CD4-positive, CD25-positive, alpha-beta regulatory T cell (primary cell): ENCODE measurements at regions not wholly inside any gene's neighbourhood (a gene's known extent, or its start where the extent isn't known, plus 50 kb on each side); places are given as distances from the start of the nearest gene placed in this dataset.

ENCODE experiments used
- ATAC-seq, 2 donors: fragments of 150-1000 bp; cut with Tn5 transposase; one replicate each; pipeline ENCODE4 v1.10.0; 2021; ENCODE audit warnings: low read depth in 2 of 2, moderate number of reproducible peaks in 2 of 2, moderate library complexity in 1 of 2
- DNase-seq, 3 donors: peaks; one replicate each; pipeline versions ENCODE4 v3.0.0 to v3.0.0-alpha.2; 2012 to 2022; ENCODE audit warnings: mixed read lengths in 1 of 3
- H3K27ac ChIP-seq: one replicate; pipeline ENCODE4 v1.7.0; 2013; ENCODE audit warnings: mild to moderate bottlenecking, low read length; ENCODE audit not compliant: insufficient read depth, poor library complexity, severe bottlenecking
- H3K27me3 ChIP-seq: one replicate; pipeline ENCODE4 v1.7.0; 2013; ENCODE audit warnings: low read length; ENCODE audit not compliant: control insufficient read depth, insufficient read depth
- H3K36me3 ChIP-seq: one replicate; pipeline ENCODE4 v1.7.0; 2013; ENCODE audit warnings: mild to moderate bottlenecking, low read length, moderate library complexity; ENCODE audit not compliant: control insufficient read depth, insufficient read depth
- H3K4me1 ChIP-seq: 2 replicates; pipeline ENCODE4 v1.7.0; 2013; ENCODE audit warnings: mild to moderate bottlenecking, low read length; ENCODE audit not compliant: insufficient read depth, control insufficient read depth, poor library complexity, severe bottlenecking
- H3K4me3 ChIP-seq: one replicate; pipeline ENCODE4 v1.7.0; 2013; ENCODE audit warnings: low read depth, mild to moderate bottlenecking, low read length, moderate library complexity
- H3K9me3 ChIP-seq, 2 experiments: 1 replicate in 1 of 2; 2 replicates in 1 of 2; pipeline ENCODE4 v1.7.0; 2013; ENCODE audit warnings: low read length in 2 of 2, mild to moderate bottlenecking in 1 of 2, moderate library complexity in 1 of 2; ENCODE audit not compliant: control insufficient read depth in 2 of 2
- H3K27ac Mint-ChIP-seq, 3 donors: one replicate each; pipeline ENCODE4 v1.8.0; 2020 to 2022; ENCODE audit warnings: mild to moderate bottlenecking in 3 of 3, mixed read lengths in 3 of 3, moderate library complexity in 2 of 3
- H3K27me3 Mint-ChIP-seq: one replicate; pipeline ENCODE4 v1.8.0; 2022; ENCODE audit warnings: mild to moderate bottlenecking, mixed read lengths
- H3K36me3 Mint-ChIP-seq: one replicate; pipeline ENCODE4 v1.8.0; 2020; ENCODE audit warnings: mixed read lengths
- H3K4me1 Mint-ChIP-seq, 4 donors: one replicate each; pipeline ENCODE4 v1.8.0; 2020 to 2022; ENCODE audit warnings: mixed read lengths in 4 of 4, mild to moderate bottlenecking in 1 of 4
- H3K4me3 Mint-ChIP-seq, 4 donors: one replicate each; pipeline ENCODE4 v1.8.0; 2020 to 2022; ENCODE audit warnings: mild to moderate bottlenecking in 4 of 4, mixed read lengths in 4 of 4, moderate library complexity in 3 of 4
- H3K9me3 Mint-ChIP-seq, 7 donors: one replicate each; pipeline ENCODE4 v1.8.0; 2020 to 2022; ENCODE audit warnings: mixed read lengths in 7 of 7, mild to moderate bottlenecking in 3 of 7, moderate library complexity in 2 of 7

DNA sequence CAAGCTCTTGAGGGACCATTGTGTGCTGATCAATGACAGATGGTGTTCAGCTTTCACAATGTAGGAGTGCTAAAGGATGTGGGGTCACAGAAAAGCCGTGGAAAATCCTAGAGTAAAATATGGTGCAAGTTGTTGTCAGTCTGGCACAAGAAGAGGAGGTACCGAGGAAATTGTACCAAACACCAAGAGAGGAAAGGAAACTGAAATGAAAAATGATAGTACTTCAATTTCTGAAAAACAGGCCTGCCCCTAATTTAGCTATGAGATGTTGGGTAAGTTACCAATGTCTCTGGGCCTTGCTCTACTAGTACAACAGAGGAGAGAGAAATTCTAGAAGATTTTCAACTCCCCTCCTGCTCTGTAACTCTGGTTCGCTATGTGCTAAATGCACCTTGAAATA lies 78.8 kb upstream of the PELI1 start:
- Histone ChIP-seq H3K9me3 (no peaks in the 10 kb centered on the region), H3K36me3 (no peaks in the 10 kb centered on the region), H3K27me3 (no peaks in the 10 kb centered on the region), H3K4me1 (peaks cover 24% of the 10 kb centered on the region), H3K27ac (peak overlapping the region; percentile 58), H3K4me3 (peak overlapping the region; percentile 41)
- peak overlapping the region; percentile 46 to 72 (median 52) for H3K4me3 Mint-ChIP-seq
- H3K9me3 Mint-ChIP-seq: peaks cover 0 to 2% (median 0%) of the 10 kb centered on the region in 7 donors
- H3K27me3 Mint-ChIP-seq: no peaks in the 10 kb centered on the region
- peaks cover 12 to 69% (median 38%) of the 10 kb centered on the region in 4 donors for H3K4me1 Mint-ChIP-seq
- H3K36me3 Mint-ChIP-seq: no peaks in the 10 kb centered on the region
- H3K27ac Mint-ChIP-seq: peak overlapping the region; percentile 90 to 98 (median 92)
- peak in 1 of 3 donors; percentile 73 for DNase-seq
- peak; percentile 66 to 68 for ATAC-seq

DNA sequence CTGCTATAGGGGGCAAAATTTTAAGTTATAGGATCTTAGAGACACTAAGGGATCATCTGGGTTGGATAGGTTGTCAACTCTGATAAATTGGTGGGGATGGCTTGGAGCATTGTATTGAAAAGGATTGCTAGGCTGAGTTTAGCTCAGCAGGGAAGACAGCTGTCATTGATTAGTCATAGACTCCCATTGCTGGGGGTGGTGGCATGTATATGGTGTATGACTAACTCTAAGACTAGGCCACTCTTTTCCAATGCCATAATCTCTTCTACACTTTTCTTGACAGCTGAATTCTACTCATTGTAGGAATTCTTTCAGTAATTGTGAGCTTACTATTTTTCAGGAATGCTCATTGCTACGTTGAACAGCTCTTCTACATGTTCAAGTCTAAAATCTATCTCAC lies 81.3 kb upstream of the PELI1 start:
- Histone ChIP-seq H3K27me3 (no peaks in the 10 kb centered on the region), H3K4me1 (peaks cover 19% of the 10 kb centered on the region), H3K36me3 (no peaks in the 10 kb centered on the region), H3K4me3 (no peak overlapping the region), H3K9me3 (no peaks in the 10 kb centered on the region), H3K27ac (no peak overlapping the region)
- Mint-ChIP-seq H3K27ac (peak overlapping the region in 1 of 3 donors; percentile 21), H3K9me3 (peaks cover 0 to 2% (median 0%) of the 10 kb centered on the region in 7 donors), H3K4me3 (no peak overlapping the region), H3K4me1 (peaks cover 22 to 69% (median 43%) of the 10 kb centered on the region in 4 donors), H3K36me3 (peaks cover 3% of the 10 kb centered on the region), H3K27me3 (no peaks in the 10 kb centered on the region)
- ATAC-seq (no peak), DNase-seq (no peak)

DNA sequence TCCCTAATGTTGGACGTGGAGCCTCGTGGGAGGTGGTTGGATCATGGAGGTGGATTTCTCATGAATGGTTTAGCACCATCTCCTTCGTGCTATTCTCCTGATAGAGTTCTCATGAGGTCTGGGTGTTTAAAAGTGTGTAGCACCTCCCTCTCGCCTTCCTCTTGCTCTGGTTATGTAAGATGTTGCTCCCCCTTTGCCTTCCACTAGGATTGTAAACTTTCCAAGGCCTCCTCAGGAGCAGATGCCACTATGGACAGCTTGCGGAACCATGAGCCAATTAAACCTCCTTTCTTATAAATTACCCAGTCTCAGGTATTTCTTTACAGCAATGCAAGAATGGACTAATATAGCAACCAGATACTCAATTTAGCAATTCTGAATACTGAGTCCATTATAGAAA lies 82.4 kb upstream of the PELI1 start:
- peaks cover 7% of the 10 kb centered on the region for H3K36me3 Mint-ChIP-seq
- H3K4me3 ChIP-seq: no peak overlapping the region
- H3K4me3 Mint-ChIP-seq: peak overlapping the region in 1 of 4 donors; percentile 17
- peaks cover 22 to 66% (median 41%) of the 10 kb centered on the region in 4 donors for H3K4me1 Mint-ChIP-seq
- no peak for DNase-seq
- no peaks in the 10 kb centered on the region for H3K27me3 ChIP-seq
- peaks cover 15% of the 10 kb centered on the region for H3K4me1 ChIP-seq
- peaks cover 0 to 2% (median 0%) of the 10 kb centered on the region in 7 donors for H3K9me3 Mint-ChIP-seq
- H3K27me3 Mint-ChIP-seq: no peaks in the 10 kb centered on the region
- H3K27ac ChIP-seq: no peak overlapping the region
- ATAC-seq: no peak
- no peaks in the 10 kb centered on the region for H3K36me3 ChIP-seq
- H3K27ac Mint-ChIP-seq: no peak overlapping the region
- H3K9me3 ChIP-seq: no peaks in the 10 kb centered on the region

DNA sequence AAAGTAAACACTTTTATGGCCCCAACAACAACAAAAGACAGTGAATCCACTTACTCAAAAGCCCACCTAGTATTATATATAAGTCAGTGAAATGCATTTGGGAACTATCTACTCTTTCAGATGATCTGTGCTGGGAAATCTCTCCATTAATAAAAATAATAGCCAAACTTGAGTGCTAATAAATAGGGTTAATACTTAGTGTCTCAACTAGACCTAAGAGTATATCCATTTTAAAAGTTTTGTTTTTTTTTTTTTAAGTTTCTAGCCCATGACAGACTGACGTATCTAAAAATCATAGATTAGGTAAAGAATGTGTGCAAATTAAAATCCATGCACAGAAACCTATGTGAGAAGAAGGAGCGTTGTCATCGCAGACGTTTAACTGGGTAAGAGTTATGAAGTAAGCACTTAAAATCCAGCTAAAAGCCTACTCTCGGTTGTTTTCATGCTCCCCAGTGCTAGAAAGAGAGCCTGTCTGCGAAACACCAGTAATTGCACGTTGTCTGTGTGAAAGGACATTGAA lies 83.4 kb upstream of the PELI1 start:
- Mint-ChIP-seq H3K36me3 (peaks cover 12% of the 10 kb centered on the region), H3K4me3 (peak overlapping the region; percentile 90 to 94 (median 94)), H3K27me3 (no peaks in the 10 kb centered on the region), H3K4me1 (peaks cover 20 to 59% (median 37%) of the 10 kb centered on the region in 4 donors), H3K27ac (peak overlapping the region; percentile 95 to 98 (median 95)), H3K9me3 (peaks cover 0 to 2% (median 0%) of the 10 kb centered on the region in 7 donors)
- H3K9me3 ChIP-seq: no peaks in the 10 kb centered on the region
- H3K4me3 ChIP-seq: peak overlapping the region; percentile 87
- ATAC-seq (no peak), DNase-seq (no peak)
- peaks cover 15% of the 10 kb centered on the region for H3K4me1 ChIP-seq
- H3K27ac ChIP-seq: peak overlapping the region; percentile 58
- no peaks in the 10 kb centered on the region for H3K36me3 ChIP-seq
- H3K27me3 ChIP-seq: no peaks in the 10 kb centered on the region

DNA sequence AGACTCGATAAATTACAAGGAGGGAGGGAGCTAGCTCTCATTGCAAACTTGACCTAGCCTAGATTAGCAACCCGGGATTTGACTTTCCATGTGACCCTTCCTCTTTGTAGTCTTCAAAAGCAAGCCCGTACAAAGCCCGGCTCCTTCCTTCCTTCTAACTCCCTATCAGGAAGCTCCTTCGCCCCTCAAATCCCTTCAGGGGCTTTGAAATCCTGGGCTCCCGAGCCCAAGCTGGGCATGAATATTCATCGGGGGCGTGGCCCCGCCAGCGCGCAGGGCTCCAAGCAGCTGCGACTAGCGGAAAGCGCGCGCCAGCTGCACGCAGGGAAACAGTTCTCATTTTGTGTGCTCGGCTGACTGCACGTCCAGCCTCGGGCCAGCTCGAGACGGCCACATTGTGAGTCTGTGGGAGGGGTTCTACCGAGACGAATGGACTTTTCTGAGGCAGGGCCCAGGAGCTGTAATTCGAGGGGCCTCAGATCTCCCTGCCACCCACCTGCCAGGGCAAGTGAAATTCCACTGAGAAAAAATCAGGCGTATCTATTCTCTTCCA lies 84.0 kb upstream of the PELI1 start:
- DNase-seq (peak; percentile 36 to 83 (median 56)), ATAC-seq (peak; percentile 90 to 93)
- no peaks in the 10 kb centered on the region for H3K36me3 ChIP-seq
- peak overlapping the region; percentile 87 for H3K4me3 ChIP-seq
- peak overlapping the region; percentile 90 to 94 (median 94) for H3K4me3 Mint-ChIP-seq
- H3K27me3 Mint-ChIP-seq: no peaks in the 10 kb centered on the region
- H3K36me3 Mint-ChIP-seq: peaks cover 12% of the 10 kb centered on the region
- H3K27ac ChIP-seq: peak overlapping the region; percentile 58
- H3K27me3 ChIP-seq: no peaks in the 10 kb centered on the region
- H3K9me3 Mint-ChIP-seq: peaks cover 0 to 2% (median 0%) of the 10 kb centered on the region in 7 donors
- H3K4me1 ChIP-seq: peaks cover 15% of the 10 kb centered on the region
- H3K27ac Mint-ChIP-seq: peak overlapping the region; percentile 95 to 98 (median 95)
- H3K4me1 Mint-ChIP-seq: peaks cover 14 to 56% (median 33%) of the 10 kb centered on the region in 4 donors
- H3K9me3 ChIP-seq: no peaks in the 10 kb centered on the region

DNA sequence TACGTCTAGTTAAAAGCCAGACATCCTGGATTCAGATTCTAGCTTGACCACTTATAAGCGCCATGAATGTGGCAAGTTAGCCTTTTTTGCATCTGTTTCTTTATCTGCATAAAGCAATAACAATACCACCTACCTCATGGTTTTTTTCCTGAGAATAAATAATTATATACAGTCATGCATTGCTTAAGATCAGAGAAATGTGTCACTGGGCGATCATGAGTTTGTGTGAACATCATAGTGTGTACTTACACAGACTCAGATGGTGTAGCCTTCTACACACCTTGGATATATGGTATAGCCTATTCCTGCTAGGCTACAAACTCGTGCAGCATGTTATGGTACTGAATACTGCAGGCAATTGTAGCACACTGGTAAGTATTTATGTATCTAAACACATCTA lies 84.7 kb upstream of the PELI1 start:
- Histone ChIP-seq H3K9me3 (no peaks in the 10 kb centered on the region), H3K36me3 (no peaks in the 10 kb centered on the region), H3K27me3 (no peaks in the 10 kb centered on the region), H3K27ac (peak overlapping the region; percentile 58), H3K4me1 (peaks cover 12% of the 10 kb centered on the region), H3K4me3 (peak overlapping the region; percentile 87)
- peak overlapping the region; percentile 90 to 94 (median 94) for H3K4me3 Mint-ChIP-seq
- no peak for DNase-seq
- peaks cover 0 to 2% (median 0%) of the 10 kb centered on the region in 7 donors for H3K9me3 Mint-ChIP-seq
- H3K4me1 Mint-ChIP-seq: peaks cover 11 to 55% (median 35%) of the 10 kb centered on the region in 4 donors
- ATAC-seq: no peak
- no peaks in the 10 kb centered on the region for H3K27me3 Mint-ChIP-seq
- H3K27ac Mint-ChIP-seq: peak overlapping the region; percentile 95 to 98 (median 95)
- H3K36me3 Mint-ChIP-seq: peaks cover 12% of the 10 kb centered on the region

DNA sequence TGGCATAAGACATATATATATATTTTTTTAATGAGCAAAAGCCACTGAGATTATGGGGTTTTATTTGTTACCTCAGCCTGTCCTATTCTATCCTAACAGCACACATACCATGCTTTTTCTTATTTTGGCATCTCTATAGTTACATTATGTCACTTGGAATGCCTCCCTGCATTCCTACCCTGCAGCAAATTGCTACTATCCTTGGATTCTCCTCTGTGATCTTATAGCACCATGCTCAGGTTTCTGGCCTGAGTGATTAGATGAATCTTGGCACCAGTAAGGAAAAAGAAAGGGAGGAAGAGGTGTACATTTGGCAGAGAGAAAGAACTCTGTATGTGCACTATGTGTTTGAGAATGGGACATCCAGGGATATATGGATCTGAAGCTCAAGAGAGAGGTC lies 86.3 kb upstream of the PELI1 start:
- no peak overlapping the region for H3K4me3 ChIP-seq
- peaks cover 12% of the 10 kb centered on the region for H3K4me1 ChIP-seq
- ATAC-seq: no peak
- peak overlapping the region in 1 of 4 donors; percentile 51 for H3K4me3 Mint-ChIP-seq
- no peak for DNase-seq
- no peak overlapping the region for H3K27ac ChIP-seq
- H3K9me3 ChIP-seq: no peaks in the 10 kb centered on the region
- H3K27me3 ChIP-seq: no peaks in the 10 kb centered on the region
- peaks cover 17% of the 10 kb centered on the region for H3K36me3 Mint-ChIP-seq
- H3K36me3 ChIP-seq: no peaks in the 10 kb centered on the region
- H3K9me3 Mint-ChIP-seq: peaks cover 0 to 2% (median 0%) of the 10 kb centered on the region in 7 donors
- H3K4me1 Mint-ChIP-seq: peaks cover 11 to 52% (median 37%) of the 10 kb centered on the region in 4 donors
- H3K27me3 Mint-ChIP-seq: no peaks in the 10 kb centered on the region
- H3K27ac Mint-ChIP-seq: no peak overlapping the region

DNA sequence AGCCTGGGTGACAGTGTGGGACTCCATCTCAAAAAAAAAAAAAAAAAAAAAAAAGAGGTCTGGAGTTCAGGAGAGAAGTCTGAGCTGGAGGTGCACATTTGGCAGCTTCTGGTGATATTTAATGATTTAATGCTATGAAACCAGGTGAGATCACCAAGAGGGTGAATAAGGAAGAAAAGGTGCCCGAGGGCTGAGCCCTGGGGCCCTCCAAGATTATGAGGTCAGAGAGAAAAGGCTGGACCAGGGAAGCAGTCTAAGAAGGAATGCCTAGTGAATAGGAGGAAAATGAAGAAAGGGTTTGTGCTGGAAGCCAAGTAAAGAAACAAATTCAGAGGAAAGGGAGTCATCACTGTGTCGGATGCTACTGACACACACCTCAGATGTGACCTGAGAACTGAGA lies 88.0 kb upstream of the PELI1 start:
- no peak overlapping the region for H3K27ac Mint-ChIP-seq
- H3K9me3 Mint-ChIP-seq: peaks cover 0 to 2% (median 0%) of the 10 kb centered on the region in 7 donors
- no peaks in the 10 kb centered on the region for H3K27me3 Mint-ChIP-seq
- no peak for ATAC-seq
- peaks cover 20% of the 10 kb centered on the region for H3K36me3 Mint-ChIP-seq
- H3K4me1 ChIP-seq: peaks cover 12% of the 10 kb centered on the region
- no peak overlapping the region for H3K4me3 Mint-ChIP-seq
- no peak overlapping the region for H3K27ac ChIP-seq
- H3K4me3 ChIP-seq: no peak overlapping the region
- no peak for DNase-seq
- H3K9me3 ChIP-seq: no peaks in the 10 kb centered on the region
- no peaks in the 10 kb centered on the region for H3K27me3 ChIP-seq
- H3K36me3 ChIP-seq: no peaks in the 10 kb centered on the region
- peaks cover 11 to 56% (median 37%) of the 10 kb centered on the region in 4 donors for H3K4me1 Mint-ChIP-seq
